ENCODE measurements at regions not wholly inside any gene's neighbourhood (a gene's known extent, or its start where the extent isn't known, plus 50 kb on each side); places are given as distances from the start of the nearest gene placed in this dataset.

GRCh38 chr11:45725776-45726492 is 60.5 kb upstream of the CHST1 start:
- ATAC-seq (no peak), FAIRE-seq (no peak), DNase-seq (no peak)
- Histone ChIP-seq H3K27ac (no peak overlapping the region), H3K36me3 (no peaks in the 10 kb centered on the region), H3K9me3 (no peaks in the 10 kb centered on the region), H3K4me1 (no peaks in the 10 kb centered on the region), H3K27me3 (no peaks in the 10 kb centered on the region), H3K4me3 (no peak overlapping the region)
- TF ChIP-seq CTCF (IDR thresholded peaks at IDR 0.05): no peak
- 47 to 55% methylated on average over 6 of the region's 6 CpGs for WGBS, 2 donors
- intact Hi-C loops (cut with DNase I): no loop called here

GRCh38 chr11:45725121-45725520 is 59.7 kb upstream of the CHST1 start:
- FAIRE-seq (no peak), ATAC-seq (no peak), DNase-seq (no peak)
- Histone ChIP-seq H3K36me3 (no peaks in the 10 kb centered on the region), H3K4me1 (no peaks in the 10 kb centered on the region), H3K4me3 (no peak overlapping the region), H3K27ac (no peak overlapping the region), H3K9me3 (no peaks in the 10 kb centered on the region), H3K27me3 (no peaks in the 10 kb centered on the region)
- no peak for TF ChIP-seq CTCF (IDR thresholded peaks at IDR 0.05)
- intact Hi-C loops (cut with DNase I): no loop called here
- 66 to 77% methylated on average over 3 of the region's 3 CpGs for WGBS, 2 donors

GRCh38 chr11:45724153-45724552 is 58.7 kb upstream of the CHST1 start:
- 71 to 75% methylated on average over 3 of the region's 3 CpGs for WGBS, 2 donors
- no peaks in the 10 kb centered on the region for H3K36me3 ChIP-seq
- no peak for TF ChIP-seq CTCF (IDR thresholded peaks at IDR 0.05)
- H3K27ac ChIP-seq: no peak overlapping the region
- no peak for FAIRE-seq
- H3K4me1 ChIP-seq: no peaks in the 10 kb centered on the region
- no peak for DNase-seq
- intact Hi-C loops (cut with DNase I): no loop called here
- H3K4me3 ChIP-seq: no peak overlapping the region
- no peaks in the 10 kb centered on the region for H3K27me3 ChIP-seq
- no peaks in the 10 kb centered on the region for H3K9me3 ChIP-seq
- no peak for ATAC-seq

- WGBS, 2 donors: 81 to 82% methylated on average over 7 of the region's 7 CpGs
- Histone ChIP-seq H3K27ac (no peak overlapping the region), H3K4me3 (no peak overlapping the region), H3K9me3 (no peaks in the 10 kb centered on the region), H3K36me3 (no peaks in the 10 kb centered on the region), H3K27me3 (no peaks in the 10 kb centered on the region), H3K4me1 (no peaks in the 10 kb centered on the region)
- FAIRE-seq: no peak
- no peak for TF ChIP-seq CTCF (IDR thresholded peaks at IDR 0.05)
- ATAC-seq: no peak
- DNase-seq: no peak
- intact Hi-C loops (cut with DNase I): no loop called here
Measured at GRCh38 chr11:45723397-45723796, 58.0 kb upstream of the CHST1 start.

- Histone ChIP-seq H3K9me3 (no peaks in the 10 kb centered on the region), H3K36me3 (no peaks in the 10 kb centered on the region), H3K27ac (no peak overlapping the region), H3K4me3 (no peak overlapping the region), H3K27me3 (no peaks in the 10 kb centered on the region), H3K4me1 (no peaks in the 10 kb centered on the region)
- FAIRE-seq: no peak
- 65 to 77% methylated on average over 13 of the region's 13 CpGs for WGBS, 2 donors
- intact Hi-C loops (cut with DNase I): no loop called here
- TF ChIP-seq CTCF (IDR thresholded peaks at IDR 0.05): no peak
- no peak for DNase-seq
- no peak for ATAC-seq
Measured at GRCh38 chr11:45722144-45722543, 56.7 kb upstream of the CHST1 start.

Data from pancreas (tissue), 10 donors.